Liver (tissue), 8 donors: ENCODE measurements at regions not wholly inside any gene's neighbourhood (a gene's known extent, or its start where the extent isn't known, plus 50 kb on each side); places are given as distances from the start of the nearest gene placed in this dataset.

ENCODE experiments used
- DNase-seq: peaks from one replicate; pipeline ENCODE4 v3.0.0-alpha.2; 2017; ENCODE audit warnings: low spot score
- H3K27ac ChIP-seq, 2 donors: one replicate each; pipeline ENCODE4 v1.7.0; 2013; ENCODE audit warnings: inconsistent platforms in 2 of 2, low read length in 2 of 2, control low read depth in 1 of 2, low read depth in 1 of 2, mild to moderate bottlenecking in 1 of 2
- H3K27me3 ChIP-seq, 4 donors: one replicate each; pipeline versions ENCODE4 v1.6.1 to v1.7.0; 2013; ENCODE audit warnings: low read length in 3 of 4, inconsistent platforms in 1 of 4, mild to moderate bottlenecking in 1 of 4, moderate library complexity in 1 of 4; ENCODE audit not compliant: control insufficient read depth in 4 of 4, insufficient read depth in 4 of 4
- H3K36me3 ChIP-seq, 4 donors: one replicate each; pipeline versions ENCODE4 v1.6.1 to v1.7.0; 2013; ENCODE audit warnings: low read length in 3 of 4, mild to moderate bottlenecking in 3 of 4, low read depth in 1 of 4, moderate library complexity in 1 of 4; ENCODE audit not compliant: control insufficient read depth in 4 of 4, insufficient read depth in 3 of 4
- H3K4me1 ChIP-seq, 4 donors: one replicate each; pipeline versions ENCODE4 v1.6.1 to v1.7.0; 2013; ENCODE audit warnings: low read length in 3 of 4, mild to moderate bottlenecking in 3 of 4, moderate library complexity in 1 of 4; ENCODE audit not compliant: control insufficient read depth in 4 of 4, insufficient read depth in 4 of 4
- H3K4me3 ChIP-seq, 3 donors: one replicate each; pipeline versions ENCODE4 v1.6.1 to v1.7.0; 2013; ENCODE audit warnings: low read length in 3 of 3, control low read depth in 1 of 3, low read depth in 1 of 3, mild to moderate bottlenecking in 1 of 3
- H3K9ac ChIP-seq, 2 donors: one replicate each; pipeline ENCODE4 v1.7.0; 2013; ENCODE audit warnings: low read length in 2 of 2, mild to moderate bottlenecking in 2 of 2, moderate library complexity in 2 of 2, control low read depth in 1 of 2, low read depth in 1 of 2
- H3K9me3 ChIP-seq, 4 donors: one replicate each; pipeline versions ENCODE4 v1.6.1 to v1.7.0; 2013; ENCODE audit warnings: low read length in 3 of 4; ENCODE audit not compliant: control insufficient read depth in 4 of 4
- FOXA1 ChIP-seq: IDR thresholded peaks from 2 replicates; pipeline ENCODE4 v1.6.1; 2016; ENCODE audit warnings: antibody characterized with exemption
- FOXA2 ChIP-seq: IDR thresholded peaks from 2 replicates; pipeline ENCODE4 v1.6.1; 2016; ENCODE audit warnings: antibody characterized with exemption
- GABPA ChIP-seq, 2 donors: IDR thresholded peaks in 1 of 2; conservative IDR thresholded peaks in 1 of 2; 2 replicates each; pipeline ENCODE4 v1.6.1; 2016; ENCODE audit warnings: antibody characterized with exemption in 2 of 2, mild to moderate bottlenecking in 1 of 2, moderate library complexity in 1 of 2
- HNF4A ChIP-seq, 2 donors: conservative IDR thresholded peaks; 2 replicates each; pipeline ENCODE4 v1.6.1; 2016; ENCODE audit warnings: antibody characterized with exemption in 2 of 2, mild to moderate bottlenecking in 2 of 2
- HNF4G ChIP-seq: IDR thresholded peaks from 2 replicates; pipeline ENCODE4 v1.6.1; 2016; ENCODE audit warnings: antibody characterized with exemption
- JUND ChIP-seq, 2 donors: IDR thresholded peaks; 2 replicates each; pipeline ENCODE4 v1.6.1; 2016; ENCODE audit warnings: antibody characterized with exemption in 2 of 2
- NR2F2 ChIP-seq: IDR thresholded peaks from 2 replicates; pipeline ENCODE4 v1.6.1; 2016; ENCODE audit warnings: antibody characterized with exemption
- RAD21 ChIP-seq, 2 donors: IDR thresholded peaks; 2 replicates each; pipeline ENCODE4 v1.6.1; 2016; ENCODE audit warnings: antibody characterized with exemption in 2 of 2, mild to moderate bottlenecking in 2 of 2
- SP1 ChIP-seq: IDR thresholded peaks from 2 replicates; pipeline ENCODE4 v1.6.1; 2018; ENCODE audit warnings: antibody characterized with exemption, mild to moderate bottlenecking
- TAF1 ChIP-seq: conservative IDR thresholded peaks from 2 replicates; pipeline ENCODE4 v1.6.1; 2016; ENCODE audit warnings: antibody characterized with exemption, mild to moderate bottlenecking
- YY1 ChIP-seq: IDR thresholded peaks from 2 replicates; pipeline ENCODE4 v1.6.1; 2016; ENCODE audit warnings: antibody characterized with exemption, mild to moderate bottlenecking
- WGBS: extraction: QIAGEN DNeasy Blood & Tissue Kit; methylation state at CpG from one replicate; pipeline ENCODE4 v1.1.7; 2013; 5-methylcytosine and 5-hydroxymethylcytosine counted together
- TF ChIP-seq, protein P1 (sequence below): IDR thresholded peaks from 2 replicates; pipeline ENCODE4 v1.6.1; 2016; ENCODE audit warnings: antibody characterized with exemption
- TF ChIP-seq, protein P2 (sequence below): IDR thresholded peaks from 2 replicates; pipeline ENCODE4 v1.6.1; 2016; ENCODE audit warnings: antibody characterized with exemption, mild to moderate bottlenecking
- TF ChIP-seq, protein P3 (sequence below): IDR thresholded peaks from 2 replicates; pipeline ENCODE4 v1.6.1; 2016; ENCODE audit warnings: antibody characterized with exemption
- TF ChIP-seq, protein P4 (sequence below): fragments of 150-350 bp; IDR thresholded peaks from 2 replicates; pipeline ENCODE4 v1.5.1; 2017; ENCODE audit warnings: improper control_type of control experiment, low read depth, low read length; ENCODE audit not compliant: missing input control
- TF ChIP-seq, protein P5 (sequence below): IDR thresholded peaks from 2 replicates; pipeline ENCODE4 v1.6.1; 2016; ENCODE audit warnings: antibody characterized with exemption
- donor health status: healthy.
- donor health status: healthy.
- donor health status: healthy.
- donor health status: healthy.
- donor health status: healthy.

DNA sequence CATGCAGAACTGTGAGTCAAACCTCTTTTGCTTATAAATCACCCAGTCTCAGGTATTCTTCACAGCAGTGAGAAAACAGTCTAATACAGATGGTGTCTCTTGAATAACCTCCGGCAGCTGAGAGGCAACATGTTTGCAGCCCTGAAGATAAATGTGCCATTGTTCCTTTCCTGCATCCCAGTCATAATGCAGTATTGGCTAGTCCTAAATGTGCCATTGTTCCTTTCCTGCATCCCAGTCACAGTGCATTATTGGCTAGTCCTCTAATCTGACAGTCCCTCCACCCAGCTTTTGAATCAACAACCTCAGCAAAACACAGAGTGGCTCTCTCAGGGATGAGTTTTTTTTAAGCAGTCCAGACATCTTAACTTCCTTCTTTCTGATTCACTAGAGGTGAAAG, 550.7 kb downstream of the RIT2 start:
- TF ChIP-seq, protein P1, sequence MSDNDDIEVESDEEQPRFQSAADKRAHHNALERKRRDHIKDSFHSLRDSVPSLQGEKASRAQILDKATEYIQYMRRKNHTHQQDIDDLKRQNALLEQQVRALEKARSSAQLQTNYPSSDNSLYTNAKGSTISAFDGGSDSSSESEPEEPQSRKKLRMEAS, result no peak
- TF ChIP-seq RAD21 (IDR thresholded peaks at IDR 0.05) (no peak), HNF4G (no peak), GABPA (IDR thresholded peaks at IDR 0.05 in 1 of 2, conservative IDR thresholded peaks at IDR 0.05 in 1 of 2) (no peak), JUND (IDR thresholded peaks at IDR 0.05) (no peak), SP1 (no peak), HNF4A (conservative IDR thresholded peaks at IDR 0.05) (no peak), TAF1 (no peak)
- TF ChIP-seq, protein P2, sequence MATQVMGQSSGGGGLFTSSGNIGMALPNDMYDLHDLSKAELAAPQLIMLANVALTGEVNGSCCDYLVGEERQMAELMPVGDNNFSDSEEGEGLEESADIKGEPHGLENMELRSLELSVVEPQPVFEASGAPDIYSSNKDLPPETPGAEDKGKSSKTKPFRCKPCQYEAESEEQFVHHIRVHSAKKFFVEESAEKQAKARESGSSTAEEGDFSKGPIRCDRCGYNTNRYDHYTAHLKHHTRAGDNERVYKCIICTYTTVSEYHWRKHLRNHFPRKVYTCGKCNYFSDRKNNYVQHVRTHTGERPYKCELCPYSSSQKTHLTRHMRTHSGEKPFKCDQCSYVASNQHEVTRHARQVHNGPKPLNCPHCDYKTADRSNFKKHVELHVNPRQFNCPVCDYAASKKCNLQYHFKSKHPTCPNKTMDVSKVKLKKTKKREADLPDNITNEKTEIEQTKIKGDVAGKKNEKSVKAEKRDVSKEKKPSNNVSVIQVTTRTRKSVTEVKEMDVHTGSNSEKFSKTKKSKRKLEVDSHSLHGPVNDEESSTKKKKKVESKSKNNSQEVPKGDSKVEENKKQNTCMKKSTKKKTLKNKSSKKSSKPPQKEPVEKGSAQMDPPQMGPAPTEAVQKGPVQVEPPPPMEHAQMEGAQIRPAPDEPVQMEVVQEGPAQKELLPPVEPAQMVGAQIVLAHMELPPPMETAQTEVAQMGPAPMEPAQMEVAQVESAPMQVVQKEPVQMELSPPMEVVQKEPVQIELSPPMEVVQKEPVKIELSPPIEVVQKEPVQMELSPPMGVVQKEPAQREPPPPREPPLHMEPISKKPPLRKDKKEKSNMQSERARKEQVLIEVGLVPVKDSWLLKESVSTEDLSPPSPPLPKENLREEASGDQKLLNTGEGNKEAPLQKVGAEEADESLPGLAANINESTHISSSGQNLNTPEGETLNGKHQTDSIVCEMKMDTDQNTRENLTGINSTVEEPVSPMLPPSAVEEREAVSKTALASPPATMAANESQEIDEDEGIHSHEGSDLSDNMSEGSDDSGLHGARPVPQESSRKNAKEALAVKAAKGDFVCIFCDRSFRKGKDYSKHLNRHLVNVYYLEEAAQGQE, result no peak
- H3K27me3 ChIP-seq, result no peaks in the 10 kb centered on the region
- H3K9ac ChIP-seq, result no peak overlapping the region
- no peaks in the 10 kb centered on the region for H3K36me3 ChIP-seq
- no peak overlapping the region for H3K4me3 ChIP-seq
- no peaks in the 10 kb centered on the region for H3K4me1 ChIP-seq
- H3K27ac ChIP-seq, result no peak overlapping the region
- DNase-seq, result no peak
- H3K9me3 ChIP-seq, result no peaks in the 10 kb centered on the region
- 90% methylated on average over 1 of the region's 1 CpG for WGBS

DNA sequence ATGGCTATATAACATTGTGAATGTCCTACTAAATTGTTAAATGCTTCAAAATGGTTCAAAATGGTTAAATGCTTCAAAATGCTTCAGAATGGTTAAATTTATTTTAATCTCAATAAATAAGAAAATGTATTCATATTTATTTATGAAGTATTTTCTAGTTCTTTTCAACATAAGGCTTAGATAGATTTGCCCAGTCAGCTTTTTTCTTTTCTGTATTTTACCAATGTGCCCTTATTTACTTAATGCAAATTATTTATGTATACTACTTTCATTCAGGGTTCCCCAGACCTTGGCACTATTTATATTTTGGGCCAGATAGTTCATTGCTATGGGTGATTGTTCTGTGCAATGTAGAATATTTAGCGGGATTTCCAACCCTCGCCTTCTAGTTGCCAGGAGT, 546.7 kb downstream of the RIT2 start:
- 98% methylated on average over 2 of the region's 2 CpGs for WGBS
- TF ChIP-seq, protein P3, sequence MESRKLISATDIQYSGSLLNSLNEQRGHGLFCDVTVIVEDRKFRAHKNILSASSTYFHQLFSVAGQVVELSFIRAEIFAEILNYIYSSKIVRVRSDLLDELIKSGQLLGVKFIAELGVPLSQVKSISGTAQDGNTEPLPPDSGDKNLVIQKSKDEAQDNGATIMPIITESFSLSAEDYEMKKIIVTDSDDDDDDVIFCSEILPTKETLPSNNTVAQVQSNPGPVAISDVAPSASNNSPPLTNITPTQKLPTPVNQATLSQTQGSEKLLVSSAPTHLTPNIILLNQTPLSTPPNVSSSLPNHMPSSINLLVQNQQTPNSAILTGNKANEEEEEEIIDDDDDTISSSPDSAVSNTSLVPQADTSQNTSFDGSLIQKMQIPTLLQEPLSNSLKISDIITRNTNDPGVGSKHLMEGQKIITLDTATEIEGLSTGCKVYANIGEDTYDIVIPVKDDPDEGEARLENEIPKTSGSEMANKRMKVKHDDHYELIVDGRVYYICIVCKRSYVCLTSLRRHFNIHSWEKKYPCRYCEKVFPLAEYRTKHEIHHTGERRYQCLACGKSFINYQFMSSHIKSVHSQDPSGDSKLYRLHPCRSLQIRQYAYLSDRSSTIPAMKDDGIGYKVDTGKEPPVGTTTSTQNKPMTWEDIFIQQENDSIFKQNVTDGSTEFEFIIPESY, result no peak
- TF ChIP-seq FOXA1 (no peak), HNF4G (no peak), HNF4A (conservative IDR thresholded peaks at IDR 0.05) (no peak), NR2F2 (no peak), SP1 (no peak), RAD21 (IDR thresholded peaks at IDR 0.05) (no peak), YY1 (no peak), FOXA2 (no peak), GABPA (IDR thresholded peaks at IDR 0.05 in 1 of 2, conservative IDR thresholded peaks at IDR 0.05 in 1 of 2) (no peak)
- TF ChIP-seq, protein P2, result no peak
- TF ChIP-seq, protein P1, result no peak
- TF ChIP-seq, protein P4, sequence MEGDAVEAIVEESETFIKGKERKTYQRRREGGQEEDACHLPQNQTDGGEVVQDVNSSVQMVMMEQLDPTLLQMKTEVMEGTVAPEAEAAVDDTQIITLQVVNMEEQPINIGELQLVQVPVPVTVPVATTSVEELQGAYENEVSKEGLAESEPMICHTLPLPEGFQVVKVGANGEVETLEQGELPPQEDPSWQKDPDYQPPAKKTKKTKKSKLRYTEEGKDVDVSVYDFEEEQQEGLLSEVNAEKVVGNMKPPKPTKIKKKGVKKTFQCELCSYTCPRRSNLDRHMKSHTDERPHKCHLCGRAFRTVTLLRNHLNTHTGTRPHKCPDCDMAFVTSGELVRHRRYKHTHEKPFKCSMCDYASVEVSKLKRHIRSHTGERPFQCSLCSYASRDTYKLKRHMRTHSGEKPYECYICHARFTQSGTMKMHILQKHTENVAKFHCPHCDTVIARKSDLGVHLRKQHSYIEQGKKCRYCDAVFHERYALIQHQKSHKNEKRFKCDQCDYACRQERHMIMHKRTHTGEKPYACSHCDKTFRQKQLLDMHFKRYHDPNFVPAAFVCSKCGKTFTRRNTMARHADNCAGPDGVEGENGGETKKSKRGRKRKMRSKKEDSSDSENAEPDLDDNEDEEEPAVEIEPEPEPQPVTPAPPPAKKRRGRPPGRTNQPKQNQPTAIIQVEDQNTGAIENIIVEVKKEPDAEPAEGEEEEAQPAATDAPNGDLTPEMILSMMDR, result no peak
- TF ChIP-seq, protein P5, sequence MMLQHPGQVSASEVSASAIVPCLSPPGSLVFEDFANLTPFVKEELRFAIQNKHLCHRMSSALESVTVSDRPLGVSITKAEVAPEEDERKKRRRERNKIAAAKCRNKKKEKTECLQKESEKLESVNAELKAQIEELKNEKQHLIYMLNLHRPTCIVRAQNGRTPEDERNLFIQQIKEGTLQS, result no peak
- Histone ChIP-seq H3K27me3 (no peaks in the 10 kb centered on the region), H3K27ac (no peak overlapping the region), H3K4me1 (no peaks in the 10 kb centered on the region), H3K4me3 (no peak overlapping the region), H3K36me3 (no peaks in the 10 kb centered on the region), H3K9me3 (no peaks in the 10 kb centered on the region), H3K9ac (no peak overlapping the region)
- DNase-seq, result no peak
